Neural crest cell (in vitro differentiated cells): ENCODE measurements at regions not wholly inside any gene's neighbourhood (a gene's known extent, or its start where the extent isn't known, plus 50 kb on each side); places are given as distances from the start of the nearest gene placed in this dataset.

Experiments
- DNase-seq: peaks from one replicate; pipeline ENCODE4 v3.0.0; 2021; ENCODE audit warnings: low read depth, mixed read lengths, low spot score
- H3K27ac Mint-ChIP-seq: one replicate; pipeline ENCODE4 v1.8.0; 2021; ENCODE audit warnings: mild to moderate bottlenecking, mixed read lengths; ENCODE audit not compliant: unreplicated experiment
- H3K27me3 Mint-ChIP-seq: 2 replicates; pipeline ENCODE4 v1.8.0; 2021; ENCODE audit warnings: low read depth, mild to moderate bottlenecking, mixed read lengths
- H3K36me3 Mint-ChIP-seq: 2 replicates; pipeline ENCODE4 v1.8.0; 2021; ENCODE audit warnings: low read depth, mild to moderate bottlenecking, mixed read lengths
- H3K4me1 Mint-ChIP-seq: 2 replicates; pipeline ENCODE4 v1.8.0; 2021; ENCODE audit warnings: mixed read lengths
- H3K4me3 Mint-ChIP-seq: one replicate; pipeline ENCODE4 v1.8.0; 2021; ENCODE audit warnings: mild to moderate bottlenecking, mixed read lengths
- H3K9me3 Mint-ChIP-seq: 2 replicates; pipeline ENCODE4 v1.8.0; 2021; ENCODE audit warnings: mixed read lengths
- CTCF ChIP-seq: fragments of 200-600 bp; sonication (generic); conservative IDR thresholded peaks from 2 replicates; pipeline ENCODE4 v1.5.0; 2021; ENCODE audit warnings: antibody characterized with exemption, mild to moderate bottlenecking

- TF ChIP-seq CTCF = no peak
- Mint-ChIP-seq H3K27ac (no peak overlapping the region), H3K27me3 (no peaks in the 10 kb centered on the region), H3K4me1 (no peaks in the 10 kb centered on the region), H3K9me3 (no peaks in the 10 kb centered on the region), H3K36me3 (no peaks in the 10 kb centered on the region), H3K4me3 (no peak overlapping the region)
- DNase-seq = no peak
Measured at GRCh38 chr13:65642996-65643395, 1587.1 kb downstream of the PCDH9 start.

GRCh38 chr13:65642301-65642700, 1587.8 kb downstream of the PCDH9 start:
- no peaks in the 10 kb centered on the region for H3K9me3 Mint-ChIP-seq
- H3K4me1 Mint-ChIP-seq = no peaks in the 10 kb centered on the region
- TF ChIP-seq CTCF = no peak
- no peak overlapping the region for H3K27ac Mint-ChIP-seq
- H3K27me3 Mint-ChIP-seq = no peaks in the 10 kb centered on the region
- H3K36me3 Mint-ChIP-seq = no peaks in the 10 kb centered on the region
- H3K4me3 Mint-ChIP-seq = no peak overlapping the region
- DNase-seq = no peak

GRCh38 chr13:65638572-65639168, 1591.5 kb downstream of the PCDH9 start:
- H3K27me3 Mint-ChIP-seq = no peaks in the 10 kb centered on the region
- no peak overlapping the region for H3K4me3 Mint-ChIP-seq
- H3K9me3 Mint-ChIP-seq = no peaks in the 10 kb centered on the region
- no peaks in the 10 kb centered on the region for H3K36me3 Mint-ChIP-seq
- H3K4me1 Mint-ChIP-seq = no peaks in the 10 kb centered on the region
- DNase-seq = peak; percentile 9
- peak; percentile 74 for TF ChIP-seq CTCF
- no peak overlapping the region for H3K27ac Mint-ChIP-seq

- H3K4me1 Mint-ChIP-seq = no peaks in the 10 kb centered on the region
- no peak for DNase-seq
- no peaks in the 10 kb centered on the region for H3K27me3 Mint-ChIP-seq
- H3K36me3 Mint-ChIP-seq = no peaks in the 10 kb centered on the region
- no peaks in the 10 kb centered on the region for H3K9me3 Mint-ChIP-seq
- H3K4me3 Mint-ChIP-seq = no peak overlapping the region
- H3K27ac Mint-ChIP-seq = no peak overlapping the region
- no peak for TF ChIP-seq CTCF
Measured at GRCh38 chr13:65633806-65634205, 1596.3 kb downstream of the PCDH9 start.

GRCh38 chr13:65631078-65631477, 1599.1 kb downstream of the PCDH9 start:
- H3K27me3 Mint-ChIP-seq = no peaks in the 10 kb centered on the region
- H3K27ac Mint-ChIP-seq = no peak overlapping the region
- H3K4me3 Mint-ChIP-seq = no peak overlapping the region
- no peaks in the 10 kb centered on the region for H3K9me3 Mint-ChIP-seq
- H3K4me1 Mint-ChIP-seq = no peaks in the 10 kb centered on the region
- TF ChIP-seq CTCF = no peak
- H3K36me3 Mint-ChIP-seq = no peaks in the 10 kb centered on the region
- no peak for DNase-seq
